HG02678 (cell line): ENCODE measurements at regions not wholly inside any gene's neighbourhood (a gene's known extent, or its start where the extent isn't known, plus 50 kb on each side); places are given as distances from the start of the nearest gene placed in this dataset.

Experiments used
- ATAC-seq: cut with Tn5 transposase; IDR thresholded peaks from one replicate; pipeline ENCODE4 v1.9.1; 2021; ENCODE audit warnings: mild to moderate bottlenecking, moderate library complexity; ENCODE audit not compliant: unreplicated experiment

DNA sequence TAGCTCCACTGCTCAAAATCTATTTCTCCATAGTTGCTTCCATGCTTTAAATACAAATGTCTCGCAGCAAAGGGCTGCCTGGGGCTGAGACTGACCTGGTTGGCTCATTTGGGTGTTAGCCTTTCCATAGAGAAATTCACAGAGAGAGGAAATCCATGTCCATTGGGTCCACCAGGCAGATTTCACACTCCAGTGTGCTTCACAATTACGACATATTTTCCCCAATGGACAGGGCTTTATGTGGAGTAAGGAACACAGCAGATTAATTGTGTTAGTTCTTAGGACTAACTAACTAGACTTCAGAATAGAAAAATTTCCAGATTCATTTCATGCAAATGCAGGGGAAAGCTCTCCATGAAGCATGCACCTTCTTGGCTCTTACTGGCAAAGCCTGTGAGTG, 180.7 kb downstream of the FBXO15 start:
- ATAC-seq: no peak

DNA sequence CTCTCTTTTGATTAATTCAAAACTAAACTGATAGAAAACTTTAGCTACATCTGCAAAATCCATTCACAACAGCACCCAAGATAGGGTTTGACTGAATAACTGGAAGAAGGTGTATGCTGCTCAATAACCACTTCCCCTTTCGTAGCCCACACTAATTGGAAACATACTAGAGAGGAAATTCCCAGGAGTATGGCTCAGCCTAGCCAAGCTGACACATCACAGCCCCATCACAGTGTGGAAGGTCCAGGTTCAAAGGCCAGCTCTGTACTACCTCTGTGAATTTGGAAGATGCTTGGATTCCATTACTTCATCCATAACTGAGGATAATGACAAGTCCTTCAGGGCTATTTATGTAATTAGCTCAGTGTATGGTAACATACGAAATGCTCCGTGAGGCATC, 185.4 kb downstream of the FBXO15 start:
- peak; percentile 68 for ATAC-seq

DNA sequence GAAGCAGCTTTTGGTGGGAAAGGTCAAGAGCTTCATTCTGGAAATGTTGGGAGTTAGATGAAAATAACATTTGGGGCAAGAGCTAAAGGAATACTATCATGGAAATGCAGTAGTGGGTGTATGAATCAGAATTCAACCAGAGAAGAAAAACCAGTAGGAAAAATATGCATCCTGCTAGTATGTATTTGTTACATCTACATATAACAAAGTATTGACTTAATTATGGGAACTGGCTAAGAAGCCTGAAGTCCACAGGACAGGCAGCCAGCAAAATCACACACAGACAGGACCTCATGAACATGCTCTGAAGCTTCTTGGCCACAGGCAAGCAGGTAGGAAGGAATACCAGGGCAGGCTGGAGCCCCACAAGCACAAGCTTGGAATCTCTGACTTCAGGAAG, 185.8 kb downstream of the FBXO15 start:
- peak; percentile 7 for ATAC-seq

DNA sequence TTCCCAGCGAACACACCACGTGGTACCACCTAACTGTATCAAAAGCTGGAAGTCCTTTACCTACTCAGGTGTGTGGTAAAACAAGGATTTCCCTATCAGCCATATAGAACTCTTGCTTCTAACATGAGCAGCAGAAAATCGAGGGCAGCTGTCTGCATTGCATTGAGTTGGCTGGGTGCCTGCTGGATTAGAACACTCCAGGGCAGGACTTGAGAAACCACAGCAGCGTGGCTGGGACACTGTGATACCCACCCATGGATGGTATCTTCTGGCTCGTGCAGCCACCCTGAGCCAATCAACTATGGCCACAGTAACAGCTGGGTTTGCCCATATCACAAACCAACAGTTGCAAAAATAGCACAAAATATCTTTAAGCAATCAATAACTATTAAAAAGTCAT, 188.3 kb downstream of the FBXO15 start:
- no peak for ATAC-seq

DNA sequence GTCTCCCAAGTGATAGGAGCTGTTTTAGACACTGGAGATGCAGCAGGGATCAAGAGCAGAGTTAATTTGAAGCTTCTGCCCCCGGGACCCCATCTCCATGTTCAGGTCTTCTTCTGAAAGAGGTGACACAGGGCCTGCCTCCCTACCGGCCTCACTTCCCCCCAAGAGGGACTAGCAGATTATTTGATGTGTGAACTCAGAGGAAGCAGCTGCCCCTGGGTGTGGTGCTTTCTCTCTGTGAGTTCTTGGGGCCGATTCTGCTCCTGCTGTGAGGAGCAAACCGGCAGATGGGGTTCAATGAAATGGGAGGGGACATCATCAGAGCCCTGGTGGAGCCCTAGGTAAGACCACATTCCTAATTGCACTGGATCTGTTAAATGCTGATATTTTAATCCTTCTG, 193.4 kb downstream of the FBXO15 start:
- ATAC-seq: no peak

DNA sequence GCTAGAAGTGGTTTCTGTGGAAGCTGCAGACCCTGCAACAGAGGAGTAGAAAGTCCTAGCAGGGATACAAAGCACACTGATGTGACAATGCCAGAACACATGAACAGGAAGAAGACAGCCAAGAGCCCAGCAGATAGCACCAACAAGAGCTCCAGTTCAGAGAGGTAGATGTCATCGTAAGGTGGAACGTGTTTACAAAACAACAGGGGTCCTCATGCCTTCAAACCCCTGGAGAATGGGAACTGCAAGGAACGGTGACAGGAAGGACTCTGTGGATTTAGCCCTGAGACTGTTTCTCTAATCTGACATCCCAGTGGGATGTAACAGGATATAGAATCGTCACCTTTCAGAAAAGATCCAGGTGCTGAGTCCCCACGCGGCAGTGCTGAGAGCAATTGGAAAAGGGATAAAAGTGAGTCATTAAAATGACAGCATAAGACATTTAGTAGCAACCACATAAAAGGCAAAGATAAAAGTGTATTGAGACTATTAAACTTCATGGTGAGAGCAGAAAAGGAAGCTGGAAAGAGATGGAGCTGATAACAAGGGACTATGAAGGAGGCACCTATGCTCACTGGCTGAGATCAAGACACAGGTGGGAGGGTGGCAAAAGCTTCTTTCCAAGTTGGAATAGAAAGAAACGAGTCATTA, 195.2 kb downstream of the FBXO15 start:
- ATAC-seq: no peak

DNA sequence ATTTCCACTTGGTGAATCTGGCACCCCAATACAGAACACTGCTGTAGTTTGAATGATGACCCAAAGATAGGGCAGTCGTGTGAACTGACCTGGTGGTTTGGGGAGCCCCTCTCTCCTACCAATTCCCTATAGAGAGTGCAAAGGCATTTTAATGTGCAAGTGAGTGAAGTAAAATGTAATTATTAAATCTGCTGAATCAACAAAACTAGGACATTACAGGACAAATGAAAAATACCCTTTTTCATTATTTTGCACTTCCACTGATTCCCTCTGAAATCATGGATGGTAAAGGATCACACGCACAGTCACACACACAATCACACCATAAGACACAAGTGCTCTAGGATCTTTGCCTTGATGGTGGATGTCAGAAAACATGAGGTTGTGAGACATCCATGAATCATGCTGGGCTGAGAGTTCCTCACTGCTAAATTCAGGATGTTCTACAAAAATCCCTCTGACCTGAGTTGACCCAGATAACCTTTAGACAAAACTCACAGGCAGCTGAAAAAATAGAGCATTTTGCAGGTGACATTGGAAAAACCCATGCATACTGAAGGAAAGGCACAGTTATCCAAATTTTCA, 197.4 kb downstream of the FBXO15 start:
- no peak for ATAC-seq

DNA sequence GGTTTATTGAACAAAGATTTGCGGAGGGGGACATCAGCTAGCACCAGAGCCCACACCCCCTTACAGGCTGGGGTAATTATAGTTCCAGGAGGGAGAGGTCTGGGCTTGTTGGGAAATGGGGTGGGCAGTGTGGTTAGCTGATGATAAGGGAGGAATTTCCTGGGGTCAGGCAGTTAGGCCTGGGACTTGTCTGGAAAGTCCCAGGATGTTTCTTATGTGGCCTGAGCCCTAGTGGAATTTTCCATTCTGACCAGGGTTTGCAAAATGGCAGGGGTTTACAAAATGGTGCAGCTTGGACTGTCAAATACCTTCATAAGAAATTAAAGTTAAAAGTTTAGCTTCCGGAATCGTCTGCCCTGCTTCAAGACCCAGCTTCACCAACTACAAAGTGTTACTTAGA, 199.1 kb downstream of the FBXO15 start:
- ATAC-seq: no peak

DNA sequence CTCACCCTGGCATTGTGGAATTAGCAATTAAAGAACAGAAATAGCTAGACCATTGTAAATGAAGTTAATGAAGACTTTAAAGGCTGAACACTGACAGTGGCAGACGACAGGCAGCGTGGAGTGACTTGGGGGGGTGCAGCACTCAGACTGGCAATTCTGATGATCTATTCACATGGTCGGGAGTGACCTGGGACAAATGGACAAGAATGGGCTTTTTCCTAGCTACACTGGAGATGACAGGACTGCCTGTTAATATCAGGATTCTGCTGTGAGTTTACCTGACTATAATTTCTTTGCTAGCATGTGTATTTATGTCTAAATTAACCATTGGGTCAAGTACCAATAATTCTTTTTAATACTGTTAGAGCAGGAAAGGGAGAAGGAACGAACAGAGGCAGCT, 199.6 kb downstream of the FBXO15 start:
- no peak for ATAC-seq

DNA sequence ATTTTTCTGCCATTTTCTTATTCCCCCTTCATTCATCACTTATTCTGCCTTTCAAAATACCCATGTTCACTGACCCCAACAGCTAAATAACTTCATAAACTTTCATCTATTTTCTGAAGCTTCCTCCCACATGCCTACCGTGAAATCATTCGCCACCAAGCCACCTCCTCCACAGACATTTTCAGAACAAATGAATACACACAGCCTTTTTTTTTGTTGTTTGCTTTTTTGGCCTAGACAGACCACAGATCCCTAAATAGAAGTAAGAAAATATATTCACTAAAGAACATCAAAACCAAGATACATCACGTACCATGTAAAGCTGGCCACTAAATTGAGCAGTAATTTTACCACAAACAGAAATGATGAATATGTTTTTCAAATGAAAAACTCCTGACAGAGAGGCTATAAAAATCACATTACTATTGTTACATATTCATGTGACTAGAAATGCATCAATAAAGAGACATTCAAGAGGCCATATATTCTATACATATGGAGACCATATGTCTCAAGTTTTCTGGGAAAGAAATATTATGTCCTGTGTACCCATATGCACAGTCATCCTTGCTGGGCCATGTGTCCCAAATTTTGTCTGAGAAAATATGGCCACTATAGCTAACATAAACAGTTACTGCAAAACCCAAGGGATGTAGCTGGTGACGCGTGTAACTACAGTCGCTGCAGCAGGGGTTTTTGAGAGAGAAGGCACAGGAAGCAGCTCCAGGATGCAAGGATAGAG, 200.3 kb downstream of the FBXO15 start:
- no peak for ATAC-seq

DNA sequence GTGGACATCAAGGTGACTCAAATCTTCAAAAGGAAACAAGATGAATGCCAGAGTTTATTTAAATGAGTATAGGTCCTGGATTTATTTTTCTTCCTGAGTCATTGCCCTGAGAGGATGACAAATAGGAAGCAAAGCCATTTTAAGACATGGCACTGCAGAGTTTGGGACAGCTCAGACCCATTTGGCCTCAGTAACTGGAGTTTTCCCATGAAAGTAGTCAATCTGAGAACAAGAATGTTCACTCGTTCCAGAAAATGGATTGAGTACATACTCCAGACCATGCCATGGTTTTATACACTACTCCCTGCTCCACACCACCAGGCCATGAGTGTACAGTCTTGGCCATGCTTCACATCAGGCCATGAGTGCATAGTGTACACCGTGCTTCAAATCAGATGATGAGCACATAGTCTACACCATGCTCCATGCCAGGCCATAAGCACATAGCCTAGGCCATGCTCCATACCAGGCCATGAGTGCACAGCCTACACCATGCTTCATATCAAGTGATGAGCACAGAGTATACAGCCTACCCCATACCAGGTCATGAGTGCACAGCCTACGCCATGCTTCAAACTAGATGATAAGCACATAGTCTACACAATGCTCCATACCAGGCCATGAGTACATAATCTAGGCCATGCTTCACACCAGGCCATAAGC, 202.4 kb downstream of the FBXO15 start:
- no peak for ATAC-seq

DNA sequence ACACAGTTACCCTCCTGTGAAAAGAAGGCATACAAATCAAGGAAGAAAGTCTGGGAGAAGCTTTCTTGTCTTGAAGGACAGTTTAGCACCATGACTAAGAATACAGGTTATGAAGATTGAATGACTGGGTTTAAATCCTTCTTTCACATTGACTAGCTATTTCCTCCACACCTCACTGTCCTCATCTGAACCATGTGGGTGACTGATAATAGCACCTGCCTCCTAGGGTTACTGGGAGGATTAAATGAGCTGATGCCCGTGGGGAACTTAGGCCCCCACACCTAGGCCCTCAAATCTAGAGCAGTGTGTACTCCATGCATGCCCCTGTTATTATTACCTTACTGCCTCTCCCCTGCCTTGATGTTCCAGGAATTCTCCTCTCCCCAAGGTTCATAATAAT, 202.9 kb downstream of the FBXO15 start:
- no peak for ATAC-seq

DNA sequence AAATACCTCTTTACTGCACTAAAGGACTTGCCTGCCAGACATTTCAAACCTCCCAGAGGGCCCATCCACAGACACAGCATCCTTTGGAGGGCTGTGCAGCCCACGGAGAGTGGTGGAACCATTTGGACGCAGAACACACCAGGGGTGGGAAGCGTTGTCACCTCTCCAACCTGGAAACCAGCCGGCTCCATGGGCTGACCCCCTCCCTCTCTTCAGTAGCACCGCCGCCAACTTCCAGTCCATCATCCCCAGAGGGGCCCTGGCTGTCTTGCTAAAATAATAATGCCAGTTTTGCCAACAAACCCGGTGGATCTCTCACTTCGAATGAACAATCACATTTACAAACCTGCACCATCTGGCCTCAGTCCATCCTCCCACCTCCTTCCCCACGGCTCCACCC, 203.9 kb downstream of the FBXO15 start:
- no peak for ATAC-seq

DNA sequence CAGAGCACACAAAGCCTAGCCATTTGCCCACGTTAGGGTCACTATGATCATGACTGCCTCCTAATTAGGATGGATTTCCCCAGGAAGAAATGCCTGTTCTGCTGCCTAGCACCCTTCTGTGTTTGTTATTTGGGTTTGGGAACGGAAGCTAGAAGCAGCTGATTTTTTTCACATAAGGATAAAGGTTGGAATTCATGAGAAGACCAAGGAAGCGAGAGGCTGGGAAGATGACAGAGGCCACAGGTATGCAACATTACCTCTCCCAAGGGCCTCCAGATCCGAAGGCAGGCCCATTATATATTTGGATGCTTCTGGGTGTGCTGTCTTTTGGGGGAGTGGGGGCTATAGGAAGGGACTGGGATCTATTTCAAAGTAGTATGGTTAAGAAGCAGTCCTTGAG, 204.7 kb downstream of the FBXO15 start:
- no peak for ATAC-seq

DNA sequence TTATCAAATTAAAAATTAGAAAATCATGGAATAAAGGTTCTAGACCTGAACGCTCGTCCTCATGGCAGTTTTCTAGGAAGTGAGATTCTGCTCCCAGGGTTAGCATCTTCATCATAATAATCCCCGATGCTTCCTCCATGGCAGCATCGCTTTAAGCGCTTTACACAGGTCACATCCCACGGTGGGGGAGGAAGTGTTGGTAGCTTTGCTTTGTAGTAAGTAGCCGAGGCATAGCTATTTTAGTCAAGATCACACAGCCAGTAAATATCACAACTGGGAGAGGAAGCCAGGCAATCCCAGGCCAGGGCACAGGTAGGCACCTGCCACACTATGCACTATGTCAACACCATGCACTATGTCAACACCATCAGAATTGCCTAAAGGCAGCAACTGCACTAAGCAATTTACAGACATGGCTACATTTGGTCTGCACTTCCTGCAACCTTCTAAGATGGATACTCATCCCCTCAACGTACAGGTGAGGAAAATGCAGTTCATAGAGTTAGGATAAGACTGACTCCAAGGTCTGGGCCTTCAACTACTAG, 205.5 kb downstream of the FBXO15 start:
- ATAC-seq: no peak

DNA sequence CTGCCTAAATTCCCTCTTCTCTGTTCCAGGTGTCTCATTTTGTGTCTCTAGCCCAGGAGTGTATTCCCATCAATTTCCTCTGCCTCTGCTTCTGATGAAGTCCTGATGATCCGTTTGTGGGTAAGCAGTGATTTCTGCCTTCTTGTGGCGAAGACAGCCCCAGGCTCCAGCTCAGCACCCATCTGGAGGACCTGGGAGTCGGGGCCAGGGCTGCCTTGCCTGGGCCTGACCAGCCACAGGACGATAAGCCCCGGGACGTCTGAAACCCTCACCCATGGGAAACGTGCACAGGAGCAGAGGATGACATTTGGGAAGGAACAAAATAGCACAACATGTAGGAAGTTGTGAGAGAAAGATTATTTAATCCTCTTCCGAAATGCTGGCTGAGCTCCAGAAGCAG, 206.9 kb downstream of the FBXO15 start:
- no peak for ATAC-seq

DNA sequence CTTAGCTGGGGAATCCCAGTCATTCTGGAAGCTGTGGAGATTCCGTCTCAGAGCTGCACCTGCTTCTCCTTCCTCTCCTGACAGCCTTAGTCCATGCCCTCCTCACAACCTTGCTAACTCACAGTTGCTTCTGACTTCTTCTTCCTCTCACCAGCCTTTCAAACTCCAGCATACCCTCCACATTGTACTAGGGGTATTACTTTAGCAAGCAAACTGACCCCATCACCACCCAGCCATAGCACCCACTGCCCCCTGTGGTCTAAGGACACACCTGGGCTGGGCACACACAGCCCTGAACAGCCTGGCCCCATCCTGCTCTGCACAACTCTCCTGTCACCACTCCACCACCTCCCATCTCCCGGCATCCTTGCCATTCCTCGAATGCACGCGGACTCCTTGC, 208.2 kb downstream of the FBXO15 start:
- no peak for ATAC-seq

DNA sequence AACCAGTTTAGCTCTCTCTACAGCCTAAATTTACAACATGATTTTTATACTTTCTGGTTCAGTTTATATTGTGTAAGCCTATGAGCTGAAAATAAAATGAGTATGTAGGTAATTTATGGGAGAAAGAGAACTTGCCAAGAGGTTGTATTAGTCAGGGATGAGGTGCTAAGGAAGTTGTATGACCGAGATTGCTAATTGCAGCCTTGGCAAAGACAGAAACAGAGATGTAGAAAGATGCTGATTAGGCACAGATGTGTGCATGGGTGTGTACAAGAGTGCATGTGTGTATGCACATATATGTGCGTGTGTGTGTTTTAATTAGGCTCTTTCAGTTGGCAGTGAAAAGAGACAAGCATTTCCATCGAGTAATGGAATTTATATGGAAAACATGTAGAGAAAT, 213.9 kb downstream of the FBXO15 start:
- no peak for ATAC-seq

DNA sequence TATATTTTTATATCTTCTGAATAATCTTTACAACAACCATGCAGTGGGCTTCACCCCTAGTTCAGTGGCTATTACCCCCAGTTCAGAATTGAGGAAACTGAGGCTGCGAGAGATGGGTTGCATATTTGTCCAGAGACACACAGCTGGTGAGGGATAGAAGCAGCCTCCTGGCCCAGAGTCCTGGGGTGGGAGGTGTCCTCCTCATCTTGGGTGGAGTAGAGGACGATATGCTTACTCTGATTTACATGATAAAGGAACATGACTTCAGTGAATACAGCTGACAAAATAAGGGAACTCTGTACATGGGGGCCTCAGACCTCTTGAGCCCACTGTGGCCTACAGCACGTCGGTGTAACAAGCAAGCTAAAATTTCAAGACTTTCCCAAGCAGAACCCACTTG, 214.7 kb downstream of the FBXO15 start:
- no peak for ATAC-seq

DNA sequence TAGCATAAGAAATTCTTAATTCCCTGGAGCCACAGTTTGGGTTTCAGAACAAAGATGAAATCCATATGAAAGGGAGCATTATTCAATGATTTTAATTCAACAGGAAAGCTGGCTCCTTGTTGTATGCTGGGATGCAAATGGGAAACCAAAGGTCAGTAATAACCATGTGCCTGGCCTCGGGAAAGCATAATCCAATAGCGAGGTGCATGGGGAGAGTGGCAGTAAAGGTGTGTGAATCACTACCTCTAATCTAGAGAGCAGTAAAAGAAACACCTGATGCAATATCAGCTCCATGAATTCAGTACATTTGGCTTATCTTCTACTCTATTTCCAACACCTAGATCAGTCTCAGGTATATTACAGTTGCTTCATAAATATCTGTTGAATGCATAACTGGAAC, 220.1 kb downstream of the FBXO15 start:
- ATAC-seq: no peak

DNA sequence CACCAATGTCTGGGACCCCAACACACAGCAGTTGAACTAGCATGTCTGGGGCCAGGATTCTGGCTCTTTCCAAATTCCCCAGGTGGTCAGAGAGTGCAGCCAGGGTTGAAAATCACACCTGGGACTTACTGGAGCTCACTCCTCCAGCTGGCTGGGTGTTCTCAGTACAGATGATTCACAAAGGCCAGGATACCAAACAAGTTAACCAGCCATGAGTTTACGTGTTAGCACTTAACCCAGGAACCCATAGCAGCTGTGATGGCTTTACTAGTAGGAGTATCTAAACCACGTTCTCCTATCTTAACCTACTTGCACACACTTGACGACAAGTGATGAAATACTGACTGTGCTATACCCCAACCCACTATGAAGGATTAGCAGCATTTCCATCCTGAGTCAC, 222.8 kb downstream of the FBXO15 start:
- ATAC-seq: no peak

DNA sequence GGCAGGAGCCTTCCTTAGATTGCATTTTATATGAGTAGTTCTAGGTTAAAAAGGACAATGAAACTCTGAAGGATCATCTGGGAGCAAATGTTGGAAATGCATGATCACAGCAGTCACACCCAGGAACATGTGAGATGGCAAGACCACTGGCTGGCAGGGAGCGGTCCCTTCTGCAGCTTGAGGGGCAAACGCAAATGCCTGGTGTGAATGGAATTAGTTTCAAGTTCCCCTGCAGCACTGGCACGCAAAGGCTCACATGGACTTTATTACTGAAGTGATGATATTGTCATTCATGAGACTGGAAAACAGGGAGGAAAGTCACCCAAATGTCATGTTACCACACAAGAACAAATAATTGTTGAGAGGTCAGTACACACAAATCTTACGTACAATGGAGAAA, 223.3 kb downstream of the FBXO15 start:
- ATAC-seq: no peak
